ENCODE measurements at regions not wholly inside any gene's neighbourhood (a gene's known extent, or its start where the extent isn't known, plus 50 kb on each side); places are given as distances from the start of the nearest gene placed in this dataset.

GRCh38 chr5:54602475-54602874 lies 84.9 kb downstream of the SNX18 start:
- in situ Hi-C loops (cut with MboI; ENCODE audit: low sequenced_read_pairs in 4 of 4) (no loop called here), intact Hi-C loops (cut with DNase I; ENCODE audit: low total_unique reads) (no loop called here)
- Histone ChIP-seq H3K27me3 (no peaks in the 10 kb centered on the region), H3K27ac (no peak overlapping the region), H3K4me1 (peaks cover 0 to 3% of the 10 kb centered on the region in 2 donors), H3K9me3 (no peaks in the 10 kb centered on the region), H3K4me3 (no peak overlapping the region), H3K36me3 (no peaks in the 10 kb centered on the region)
- no peak for DNase-seq
- TF ChIP-seq POLR2A (IDR thresholded peaks at IDR 0.05): no peak
- TF ChIP-seq, protein P1, sequence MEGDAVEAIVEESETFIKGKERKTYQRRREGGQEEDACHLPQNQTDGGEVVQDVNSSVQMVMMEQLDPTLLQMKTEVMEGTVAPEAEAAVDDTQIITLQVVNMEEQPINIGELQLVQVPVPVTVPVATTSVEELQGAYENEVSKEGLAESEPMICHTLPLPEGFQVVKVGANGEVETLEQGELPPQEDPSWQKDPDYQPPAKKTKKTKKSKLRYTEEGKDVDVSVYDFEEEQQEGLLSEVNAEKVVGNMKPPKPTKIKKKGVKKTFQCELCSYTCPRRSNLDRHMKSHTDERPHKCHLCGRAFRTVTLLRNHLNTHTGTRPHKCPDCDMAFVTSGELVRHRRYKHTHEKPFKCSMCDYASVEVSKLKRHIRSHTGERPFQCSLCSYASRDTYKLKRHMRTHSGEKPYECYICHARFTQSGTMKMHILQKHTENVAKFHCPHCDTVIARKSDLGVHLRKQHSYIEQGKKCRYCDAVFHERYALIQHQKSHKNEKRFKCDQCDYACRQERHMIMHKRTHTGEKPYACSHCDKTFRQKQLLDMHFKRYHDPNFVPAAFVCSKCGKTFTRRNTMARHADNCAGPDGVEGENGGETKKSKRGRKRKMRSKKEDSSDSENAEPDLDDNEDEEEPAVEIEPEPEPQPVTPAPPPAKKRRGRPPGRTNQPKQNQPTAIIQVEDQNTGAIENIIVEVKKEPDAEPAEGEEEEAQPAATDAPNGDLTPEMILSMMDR (IDR thresholded peaks at IDR 0.05 in 4 of 5, conservative IDR thresholded peaks at IDR 0.05 in 1 of 5): no peak
- ATAC-seq: no peak

DNA sequence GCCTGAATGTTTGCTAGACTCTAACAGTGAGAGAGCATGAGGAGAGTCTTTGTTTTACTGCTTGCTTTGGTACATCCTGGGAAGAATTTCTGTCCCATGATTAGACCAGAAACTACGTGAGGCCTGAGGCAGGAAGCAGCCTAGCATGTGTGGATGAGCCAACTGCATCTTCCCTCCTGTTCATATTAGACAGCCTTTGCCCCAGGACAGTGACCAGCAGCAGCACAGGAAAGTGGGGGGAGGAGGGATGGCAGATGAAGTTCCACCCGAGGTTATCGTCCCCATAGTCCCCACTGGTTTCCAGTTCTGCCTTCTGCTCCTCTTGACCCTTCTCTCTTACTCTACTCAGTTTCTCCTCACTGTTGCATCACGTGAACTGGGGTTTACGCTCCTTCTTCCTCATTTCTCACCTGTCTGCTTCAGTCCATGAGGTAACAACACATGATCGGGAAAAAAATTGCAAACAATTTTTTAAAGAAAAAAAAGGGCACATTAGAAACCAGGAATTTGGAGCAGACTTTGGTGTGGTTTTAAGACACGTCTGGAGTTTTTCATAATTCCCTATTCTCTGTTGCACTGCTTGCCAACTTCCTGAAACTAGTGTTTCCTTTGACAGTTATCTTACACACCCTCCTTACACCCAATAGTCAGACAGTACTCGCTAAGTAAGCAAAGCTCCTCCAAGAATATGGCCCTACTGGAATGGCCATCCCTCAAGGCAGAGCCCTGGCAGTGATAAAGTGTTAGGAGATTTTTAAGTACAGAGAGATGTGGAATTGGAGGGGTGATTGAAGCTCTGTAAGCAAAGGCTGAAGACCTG lies 84.1 kb downstream of the SNX18 start:
- H3K9me3 ChIP-seq: no peaks in the 10 kb centered on the region
- DNase-seq: no peak
- H3K27me3 ChIP-seq: no peaks in the 10 kb centered on the region
- intact Hi-C loops (cut with DNase I; ENCODE audit: low total_unique reads): no loop called here
- peak in 1 of 2 donors; percentile 14 for ATAC-seq
- in situ Hi-C loops (cut with MboI; ENCODE audit: low sequenced_read_pairs in 4 of 4): no loop called here
- peaks cover 0 to 3% of the 10 kb centered on the region in 2 donors for H3K4me1 ChIP-seq
- H3K27ac ChIP-seq: no peak overlapping the region
- H3K4me3 ChIP-seq: no peak overlapping the region
- TF ChIP-seq, protein P1 (IDR thresholded peaks at IDR 0.05 in 4 of 5, conservative IDR thresholded peaks at IDR 0.05 in 1 of 5): no peak
- TF ChIP-seq POLR2A (IDR thresholded peaks at IDR 0.05): no peak
- H3K36me3 ChIP-seq: no peaks in the 10 kb centered on the region
